Sigmoid colon (tissue), 6 donors: ENCODE measurements at regions not wholly inside any gene's neighbourhood (a gene's known extent, or its start where the extent isn't known, plus 50 kb on each side); places are given as distances from the start of the nearest gene placed in this dataset.
"Not testable (repeated sequence)": the region's sequence is repeated elsewhere in the genome, so short reads cannot be mapped to it uniquely, and the experiment has no call there.

Experiments used
- DNase-seq: peaks from one replicate; pipeline ENCODE4 v3.0.0-alpha.2; 2019
- H3K27ac ChIP-seq, 4 donors: fragments of 200-600 bp; sonication (generic); one replicate each; pipeline ENCODE4 v1.5.1; 2016 to 2019; ENCODE audit warnings: mild to moderate bottlenecking in 1 of 4
- H3K27me3 ChIP-seq, 3 donors: fragments of 200-600 bp; sonication (generic); one replicate each; pipeline ENCODE4 v1.5.1; 2019; ENCODE audit warnings: mild to moderate bottlenecking in 1 of 3
- H3K36me3 ChIP-seq, 4 donors: fragments of 200-600 bp; sonication (generic); one replicate each; pipeline ENCODE4 v1.5.1; 2016 to 2019
- H3K4me1 ChIP-seq, 4 donors: fragments of 200-600 bp; sonication (generic); one replicate each; pipeline ENCODE4 v1.5.1; 2017 to 2019
- H3K4me3 ChIP-seq, 4 donors: fragments of 200-600 bp; sonication (generic); one replicate each; pipeline ENCODE4 v1.5.1; 2017 to 2019; ENCODE audit warnings: mild to moderate bottlenecking in 2 of 4, moderate library complexity in 1 of 4
- H3K9me3 ChIP-seq, 4 donors: fragments of 200-600 bp in 3 of 4; sonication (generic) in 3 of 4; one replicate each; pipeline versions ENCODE4 v1.5.1 to v1.6.1; 2013 to 2019
- CTCF ChIP-seq, 4 experiments: fragments of 450-650 bp in 3 of 4; fragments of 200-600 bp in 1 of 4; IDR thresholded peaks; one replicate each; pipeline ENCODE4 v1.5.1; 2016 to 2019; ENCODE audit warnings: antibody characterized with exemption in 4 of 4, mild to moderate bottlenecking in 3 of 4, moderate library complexity in 2 of 4
- EP300 ChIP-seq, 4 donors: sonication (generic); formaldehyde crosslinking; IDR thresholded peaks; one replicate each; pipeline ENCODE4 v1.6.1; 2017; ENCODE audit warnings: antibody characterized with exemption in 4 of 4
- POLR2A ChIP-seq, 2 donors: fragments of 450-650 bp; IDR thresholded peaks; one replicate each; pipeline ENCODE4 v1.6.1; 2016; ENCODE audit warnings: antibody characterized with exemption in 2 of 2, mild to moderate bottlenecking in 2 of 2, moderate library complexity in 2 of 2
- POLR2AphosphoS5 ChIP-seq, 4 donors: sonication (generic); formaldehyde crosslinking; IDR thresholded peaks; one replicate each; pipeline ENCODE4 v1.6.1; 2017; ENCODE audit warnings: antibody characterized with exemption in 4 of 4
- WGBS, 2 donors: extraction: QIAGEN DNeasy Blood & Tissue Kit; methylation state at CpG; one replicate each; pipeline ENCODE4 v1.1.7; 2013; 5-methylcytosine and 5-hydroxymethylcytosine counted together
- intact Hi-C: fragments of 100-400 bp; cut with DNase I; formaldehyde crosslinking; loops from one replicate; pipeline ENCODE4 v1.15.1; 2023
- donor health status: healthy with polysubstance abuse.
- donor health status: healthy.

- DNase-seq = no peak
- intact Hi-C loops = no loop called here
- no peaks in the 10 kb centered on the region for H3K9me3 ChIP-seq
- no peak overlapping the region for H3K27ac ChIP-seq
- no peak overlapping the region for H3K4me3 ChIP-seq
- 57 to 64% methylated on average over 2 of the region's 2 CpGs for WGBS, 2 donors
- no peaks in the 10 kb centered on the region for H3K27me3 ChIP-seq
- H3K4me1 ChIP-seq = no peaks in the 10 kb centered on the region
- H3K36me3 ChIP-seq = no peaks in the 10 kb centered on the region
- TF ChIP-seq EP300 (IDR thresholded peaks at IDR 0.05) (no peak), CTCF (IDR thresholded peaks at IDR 0.05) (no peak), POLR2A (IDR thresholded peaks at IDR 0.05) (no peak), POLR2AphosphoS5 (IDR thresholded peaks at IDR 0.05) (no peak)
Measured at GRCh38 chrX:67044866-67045265, 406.0 kb upstream of the EDA2R start.

GRCh38 chrX:67044029-67044653 is 405.3 kb upstream of the EDA2R start:
- intact Hi-C loops = no loop called here
- no peak for DNase-seq

GRCh38 chrX:67004451-67004850 is 365.6 kb upstream of the EDA2R start:
- Histone ChIP-seq H3K27ac (no peak overlapping the region), H3K27me3 (no peaks in the 10 kb centered on the region), H3K9me3 (no peaks in the 10 kb centered on the region), H3K4me3 (no peak overlapping the region), H3K4me1 (no peaks in the 10 kb centered on the region), H3K36me3 (no peaks in the 10 kb centered on the region)
- TF ChIP-seq POLR2AphosphoS5 (IDR thresholded peaks at IDR 0.05) = no peak
- DNase-seq = no peak
- 93 to 94% methylated on average over 1 of the region's 1 CpG for WGBS, 2 donors
- intact Hi-C loops = no loop called here

More at GRCh38 chrX:67044029-67044653, 405.3 kb upstream of the EDA2R start:
- Histone ChIP-seq H3K36me3 (no peaks in the 10 kb centered on the region), H3K4me3 (no peak overlapping the region), H3K27ac (no peak overlapping the region), H3K27me3 (no peaks in the 10 kb centered on the region), H3K9me3 (no peaks in the 10 kb centered on the region), H3K4me1 (no peaks in the 10 kb centered on the region)
- no peak for TF ChIP-seq CTCF (IDR thresholded peaks at IDR 0.05)
- TF ChIP-seq EP300 (IDR thresholded peaks at IDR 0.05) = no peak
- no peak for TF ChIP-seq POLR2A (IDR thresholded peaks at IDR 0.05)
- no peak for TF ChIP-seq POLR2AphosphoS5 (IDR thresholded peaks at IDR 0.05)
- WGBS, 2 donors = 47 to 61% methylated on average over 4 of the region's 4 CpGs

GRCh38 chrX:66994729-66995128 is 355.9 kb upstream of the EDA2R start:
- Histone ChIP-seq H3K27me3 (no peaks in the 10 kb centered on the region), H3K36me3 (no peaks in the 10 kb centered on the region), H3K4me3 (no peak overlapping the region), H3K4me1 (no peaks in the 10 kb centered on the region), H3K9me3 (no peaks in the 10 kb centered on the region), H3K27ac (no peak overlapping the region)
- TF ChIP-seq POLR2A (IDR thresholded peaks at IDR 0.05) (no peak), POLR2AphosphoS5 (IDR thresholded peaks at IDR 0.05) (no peak), EP300 (IDR thresholded peaks at IDR 0.05) (no peak), CTCF (IDR thresholded peaks at IDR 0.05) (no peak)
- DNase-seq = no peak
- 46 to 54% methylated on average over 2 of the region's 2 CpGs for WGBS, 2 donors
- intact Hi-C loops = no loop called here

- intact Hi-C loops, H3K27ac ChIP-seq, H3K36me3 ChIP-seq, H3K4me3 ChIP-seq, H3K4me1 ChIP-seq, H3K9me3 ChIP-seq, H3K27me3 ChIP-seq, DNase-seq: not testable (repeated sequence)
- WGBS, 2 donors = 80 to 84% methylated on average over 2 of the region's 2 CpGs
Measured at GRCh38 chrX:66992077-66992476, 353.2 kb upstream of the EDA2R start.

- 50 to 60% methylated on average over 1 of the region's 1 CpG for WGBS, 2 donors
- H3K27ac ChIP-seq = no peak overlapping the region
- no peak for DNase-seq
- no peaks in the 10 kb centered on the region for H3K9me3 ChIP-seq
- TF ChIP-seq CTCF (IDR thresholded peaks at IDR 0.05) (no peak), POLR2AphosphoS5 (IDR thresholded peaks at IDR 0.05) (no peak), POLR2A (IDR thresholded peaks at IDR 0.05) (no peak), EP300 (IDR thresholded peaks at IDR 0.05) (no peak)
- H3K4me3 ChIP-seq = no peak overlapping the region
- H3K36me3 ChIP-seq = no peaks in the 10 kb centered on the region
- H3K27me3 ChIP-seq = no peaks in the 10 kb centered on the region
- H3K4me1 ChIP-seq = no peaks in the 10 kb centered on the region
- intact Hi-C loops = no loop called here
Measured at GRCh38 chrX:66988331-66988730, 349.5 kb upstream of the EDA2R start.
